Small intestine (tissue), 7 donors: ENCODE measurements at regions not wholly inside any gene's neighbourhood (a gene's known extent, or its start where the extent isn't known, plus 50 kb on each side); places are given as distances from the start of the nearest gene placed in this dataset.

Source experiments
- DNase-seq, 2 donors: peaks; one replicate each; pipeline versions ENCODE4 v3.0.0 to v3.0.0-alpha.2; 2013
- FAIRE-seq: peaks from 2 replicates; lab custom pipeline; 2012; peaks lifted over from hg19 to GRCh38; lab: Jason Lieb, UNC
- H3K27ac ChIP-seq, 3 donors: one replicate each; pipeline ENCODE4 v1.5.1; 2013; ENCODE audit warnings: low read length in 2 of 3, mild to moderate bottlenecking in 2 of 3, control low read depth in 1 of 3, inconsistent platforms in 1 of 3, low read depth in 1 of 3, moderate library complexity in 1 of 3
- H3K27me3 ChIP-seq, 3 donors: one replicate each; pipeline ENCODE4 v1.6.1; 2013; ENCODE audit warnings: low read length in 3 of 3, inconsistent platforms in 1 of 3; ENCODE audit not compliant: control insufficient read depth in 3 of 3, insufficient read depth in 3 of 3
- H3K36me3 ChIP-seq, 3 donors: one replicate each; pipeline ENCODE4 v1.6.1; 2013; ENCODE audit warnings: low read length in 3 of 3, inconsistent platforms in 1 of 3, low read depth in 1 of 3, mild to moderate bottlenecking in 1 of 3, moderate library complexity in 1 of 3; ENCODE audit not compliant: control insufficient read depth in 3 of 3, insufficient read depth in 2 of 3
- H3K4me1 ChIP-seq, 3 donors: one replicate each; pipeline ENCODE4 v1.6.1; 2013; ENCODE audit warnings: low read length in 2 of 3, inconsistent platforms in 1 of 3, low read depth in 1 of 3, mild to moderate bottlenecking in 1 of 3, moderate library complexity in 1 of 3; ENCODE audit not compliant: control insufficient read depth in 3 of 3, insufficient read depth in 2 of 3
- H3K4me3 ChIP-seq, 3 donors: one replicate each; pipeline ENCODE4 v1.5.1; 2013; ENCODE audit warnings: low read length in 3 of 3, control low read depth in 1 of 3, inconsistent platforms in 1 of 3, low read depth in 1 of 3, mild to moderate bottlenecking in 1 of 3, moderate library complexity in 1 of 3
- H3K9me3 ChIP-seq, 2 donors: one replicate each; pipeline ENCODE4 v1.6.1; 2013; ENCODE audit warnings: low read depth in 1 of 2, low read length in 1 of 2; ENCODE audit not compliant: control insufficient read depth in 2 of 2, insufficient read depth in 1 of 2
- WGBS, 3 donors: extraction: QIAGEN DNeasy Blood & Tissue Kit; methylation state at CpG; one replicate each; pipeline ENCODE4 v1.1.7; 2013; 5-methylcytosine and 5-hydroxymethylcytosine counted together
- donor health status: healthy with polysubstance abuse.
- donor health status: control.
- donor health status: control.
- donor health status: Bipolar disorder and iron deficiency.
- donor health status: healthy.

GRCh38 chr4:96839441-96839840 lies 999.5 kb downstream of the PDHA2 start:
- no peak for DNase-seq
- H3K9me3 ChIP-seq, result no peaks in the 10 kb centered on the region
- no peak overlapping the region for H3K4me3 ChIP-seq
- no peak overlapping the region for H3K27ac ChIP-seq
- FAIRE-seq, result no peak
- H3K27me3 ChIP-seq, result no peaks in the 10 kb centered on the region
- no peaks in the 10 kb centered on the region for H3K36me3 ChIP-seq
- WGBS, 3 donors, result 78 to 90% (median 83%) methylated on average over 2 of the region's 2 CpGs
- H3K4me1 ChIP-seq, result no peaks in the 10 kb centered on the region

GRCh38 chr4:96841801-96842200 lies 1001.9 kb downstream of the PDHA2 start:
- no peak overlapping the region for H3K27ac ChIP-seq
- no peaks in the 10 kb centered on the region for H3K36me3 ChIP-seq
- DNase-seq, result no peak
- H3K27me3 ChIP-seq, result no peaks in the 10 kb centered on the region
- H3K9me3 ChIP-seq, result no peaks in the 10 kb centered on the region
- WGBS, 3 donors, result 49 to 63% (median 57%) methylated on average over 2 of the region's 2 CpGs
- H3K4me1 ChIP-seq, result no peaks in the 10 kb centered on the region
- FAIRE-seq, result no peak
- H3K4me3 ChIP-seq, result no peak overlapping the region

GRCh38 chr4:96844858-96845490 lies 1005.1 kb downstream of the PDHA2 start:
- Histone ChIP-seq H3K9me3 (no peaks in the 10 kb centered on the region), H3K27me3 (no peaks in the 10 kb centered on the region), H3K4me3 (no peak overlapping the region), H3K4me1 (no peaks in the 10 kb centered on the region), H3K36me3 (no peaks in the 10 kb centered on the region), H3K27ac (no peak overlapping the region)
- DNase-seq (no peak), FAIRE-seq (no peak)
- WGBS, 3 donors, result 73 to 80% (median 77%) methylated on average over 1 of the region's 1 CpG

GRCh38 chr4:96845819-96846218 lies 1005.9 kb downstream of the PDHA2 start:
- 81 to 90% (median 88%) methylated on average over 2 of the region's 2 CpGs for WGBS, 3 donors
- H3K4me1 ChIP-seq, result no peaks in the 10 kb centered on the region
- H3K9me3 ChIP-seq, result no peaks in the 10 kb centered on the region
- no peaks in the 10 kb centered on the region for H3K27me3 ChIP-seq
- H3K27ac ChIP-seq, result no peak overlapping the region
- FAIRE-seq (no peak), DNase-seq (no peak)
- H3K4me3 ChIP-seq, result no peak overlapping the region
- no peaks in the 10 kb centered on the region for H3K36me3 ChIP-seq

GRCh38 chr4:96874657-96875056 lies 1034.8 kb downstream of the PDHA2 start:
- no peak for DNase-seq
- Histone ChIP-seq H3K9me3 (peaks cover 0 to 14% of the 10 kb centered on the region in 2 donors), H3K4me3 (no peak overlapping the region), H3K4me1 (no peaks in the 10 kb centered on the region), H3K27me3 (no peaks in the 10 kb centered on the region), H3K36me3 (no peaks in the 10 kb centered on the region), H3K27ac (no peak overlapping the region)
- 67 to 74% (median 73%) methylated on average over 1 of the region's 1 CpG for WGBS, 3 donors
- FAIRE-seq, result no peak

GRCh38 chr4:96879527-96879926 lies 1039.6 kb downstream of the PDHA2 start:
- no peak overlapping the region for H3K27ac ChIP-seq
- no peaks in the 10 kb centered on the region for H3K4me1 ChIP-seq
- peaks cover 0 to 14% of the 10 kb centered on the region in 2 donors for H3K9me3 ChIP-seq
- WGBS, 3 donors, result 28 to 60% (median 43%) methylated on average over 2 of the region's 2 CpGs
- FAIRE-seq, result no peak
- no peaks in the 10 kb centered on the region for H3K36me3 ChIP-seq
- no peak for DNase-seq
- H3K27me3 ChIP-seq, result no peaks in the 10 kb centered on the region
- H3K4me3 ChIP-seq, result no peak overlapping the region

GRCh38 chr4:96887857-96888256 lies 1048.0 kb downstream of the PDHA2 start:
- no peaks in the 10 kb centered on the region for H3K27me3 ChIP-seq
- no peaks in the 10 kb centered on the region for H3K9me3 ChIP-seq
- DNase-seq, result no peak
- 70 to 77% (median 73%) methylated on average over 3 of the region's 3 CpGs for WGBS, 3 donors
- H3K27ac ChIP-seq, result no peak overlapping the region
- no peak overlapping the region for H3K4me3 ChIP-seq
- FAIRE-seq, result no peak
- H3K36me3 ChIP-seq, result no peaks in the 10 kb centered on the region
- H3K4me1 ChIP-seq, result no peaks in the 10 kb centered on the region

GRCh38 chr4:96894621-96895020 lies 1054.7 kb downstream of the PDHA2 start:
- no peaks in the 10 kb centered on the region for H3K4me1 ChIP-seq
- no peaks in the 10 kb centered on the region for H3K9me3 ChIP-seq
- WGBS, 3 donors, result 67 to 73% (median 72%) methylated on average over 2 of the region's 2 CpGs
- DNase-seq, result no peak
- H3K4me3 ChIP-seq, result no peak overlapping the region
- H3K36me3 ChIP-seq, result no peaks in the 10 kb centered on the region
- no peak for FAIRE-seq
- H3K27me3 ChIP-seq, result no peaks in the 10 kb centered on the region
- no peak overlapping the region for H3K27ac ChIP-seq

GRCh38 chr4:96895826-96896225 lies 1055.9 kb downstream of the PDHA2 start:
- Histone ChIP-seq H3K9me3 (no peaks in the 10 kb centered on the region), H3K4me1 (no peaks in the 10 kb centered on the region), H3K27ac (no peak overlapping the region), H3K4me3 (no peak overlapping the region), H3K36me3 (no peaks in the 10 kb centered on the region), H3K27me3 (no peaks in the 10 kb centered on the region)
- no peak for DNase-seq
- peak; percentile 76 for FAIRE-seq
- 89 to 97% (median 92%) methylated on average over 1 of the region's 1 CpG for WGBS, 3 donors
